ENCODE measurements at regions not wholly inside any gene's neighbourhood (a gene's known extent, or its start where the extent isn't known, plus 50 kb on each side); places are given as distances from the start of the nearest gene placed in this dataset.

DNA sequence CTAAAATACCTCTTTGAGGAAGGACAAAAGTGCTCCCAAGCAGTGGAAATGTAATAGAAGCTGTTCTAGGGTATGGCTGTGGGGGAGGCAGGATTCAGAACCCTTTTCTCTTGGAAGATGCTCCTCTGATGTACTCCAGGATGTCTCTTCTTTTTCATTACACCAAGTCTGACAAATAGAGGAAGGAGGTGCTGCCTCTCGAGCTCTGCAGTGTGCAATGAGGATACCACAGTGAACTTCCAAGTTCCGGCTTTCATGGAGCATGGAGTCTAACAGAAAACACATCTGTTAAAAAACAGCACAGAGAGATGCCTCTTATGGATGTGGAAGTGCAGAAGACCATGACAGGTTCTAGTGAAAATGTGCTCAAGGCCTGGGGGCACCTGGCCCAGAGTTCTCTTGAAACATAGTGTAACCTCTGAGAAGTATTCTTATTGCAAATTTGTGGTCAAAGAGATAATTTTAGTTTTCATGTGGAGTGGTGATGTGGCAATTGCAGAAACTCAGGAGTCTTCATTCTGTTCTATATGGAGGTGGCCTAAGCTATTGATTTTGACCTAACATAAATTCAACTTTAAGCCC lies 362.0 kb upstream of the CITED2 start (continued):
- TF ChIP-seq, protein P1, sequence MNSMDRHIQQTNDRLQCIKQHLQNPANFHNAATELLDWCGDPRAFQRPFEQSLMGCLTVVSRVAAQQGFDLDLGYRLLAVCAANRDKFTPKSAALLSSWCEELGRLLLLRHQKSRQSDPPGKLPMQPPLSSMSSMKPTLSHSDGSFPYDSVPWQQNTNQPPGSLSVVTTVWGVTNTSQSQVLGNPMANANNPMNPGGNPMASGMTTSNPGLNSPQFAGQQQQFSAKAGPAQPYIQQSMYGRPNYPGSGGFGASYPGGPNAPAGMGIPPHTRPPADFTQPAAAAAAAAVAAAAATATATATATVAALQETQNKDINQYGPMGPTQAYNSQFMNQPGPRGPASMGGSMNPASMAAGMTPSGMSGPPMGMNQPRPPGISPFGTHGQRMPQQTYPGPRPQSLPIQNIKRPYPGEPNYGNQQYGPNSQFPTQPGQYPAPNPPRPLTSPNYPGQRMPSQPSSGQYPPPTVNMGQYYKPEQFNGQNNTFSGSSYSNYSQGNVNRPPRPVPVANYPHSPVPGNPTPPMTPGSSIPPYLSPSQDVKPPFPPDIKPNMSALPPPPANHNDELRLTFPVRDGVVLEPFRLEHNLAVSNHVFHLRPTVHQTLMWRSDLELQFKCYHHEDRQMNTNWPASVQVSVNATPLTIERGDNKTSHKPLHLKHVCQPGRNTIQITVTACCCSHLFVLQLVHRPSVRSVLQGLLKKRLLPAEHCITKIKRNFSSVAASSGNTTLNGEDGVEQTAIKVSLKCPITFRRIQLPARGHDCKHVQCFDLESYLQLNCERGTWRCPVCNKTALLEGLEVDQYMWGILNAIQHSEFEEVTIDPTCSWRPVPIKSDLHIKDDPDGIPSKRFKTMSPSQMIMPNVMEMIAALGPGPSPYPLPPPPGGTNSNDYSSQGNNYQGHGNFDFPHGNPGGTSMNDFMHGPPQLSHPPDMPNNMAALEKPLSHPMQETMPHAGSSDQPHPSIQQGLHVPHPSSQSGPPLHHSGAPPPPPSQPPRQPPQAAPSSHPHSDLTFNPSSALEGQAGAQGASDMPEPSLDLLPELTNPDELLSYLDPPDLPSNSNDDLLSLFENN (IDR thresholded peaks at IDR 0.05; ENCODE audit: low read depth in 2 of 2, low read length in 2 of 2): no peak
- TF ChIP-seq, protein P2, sequence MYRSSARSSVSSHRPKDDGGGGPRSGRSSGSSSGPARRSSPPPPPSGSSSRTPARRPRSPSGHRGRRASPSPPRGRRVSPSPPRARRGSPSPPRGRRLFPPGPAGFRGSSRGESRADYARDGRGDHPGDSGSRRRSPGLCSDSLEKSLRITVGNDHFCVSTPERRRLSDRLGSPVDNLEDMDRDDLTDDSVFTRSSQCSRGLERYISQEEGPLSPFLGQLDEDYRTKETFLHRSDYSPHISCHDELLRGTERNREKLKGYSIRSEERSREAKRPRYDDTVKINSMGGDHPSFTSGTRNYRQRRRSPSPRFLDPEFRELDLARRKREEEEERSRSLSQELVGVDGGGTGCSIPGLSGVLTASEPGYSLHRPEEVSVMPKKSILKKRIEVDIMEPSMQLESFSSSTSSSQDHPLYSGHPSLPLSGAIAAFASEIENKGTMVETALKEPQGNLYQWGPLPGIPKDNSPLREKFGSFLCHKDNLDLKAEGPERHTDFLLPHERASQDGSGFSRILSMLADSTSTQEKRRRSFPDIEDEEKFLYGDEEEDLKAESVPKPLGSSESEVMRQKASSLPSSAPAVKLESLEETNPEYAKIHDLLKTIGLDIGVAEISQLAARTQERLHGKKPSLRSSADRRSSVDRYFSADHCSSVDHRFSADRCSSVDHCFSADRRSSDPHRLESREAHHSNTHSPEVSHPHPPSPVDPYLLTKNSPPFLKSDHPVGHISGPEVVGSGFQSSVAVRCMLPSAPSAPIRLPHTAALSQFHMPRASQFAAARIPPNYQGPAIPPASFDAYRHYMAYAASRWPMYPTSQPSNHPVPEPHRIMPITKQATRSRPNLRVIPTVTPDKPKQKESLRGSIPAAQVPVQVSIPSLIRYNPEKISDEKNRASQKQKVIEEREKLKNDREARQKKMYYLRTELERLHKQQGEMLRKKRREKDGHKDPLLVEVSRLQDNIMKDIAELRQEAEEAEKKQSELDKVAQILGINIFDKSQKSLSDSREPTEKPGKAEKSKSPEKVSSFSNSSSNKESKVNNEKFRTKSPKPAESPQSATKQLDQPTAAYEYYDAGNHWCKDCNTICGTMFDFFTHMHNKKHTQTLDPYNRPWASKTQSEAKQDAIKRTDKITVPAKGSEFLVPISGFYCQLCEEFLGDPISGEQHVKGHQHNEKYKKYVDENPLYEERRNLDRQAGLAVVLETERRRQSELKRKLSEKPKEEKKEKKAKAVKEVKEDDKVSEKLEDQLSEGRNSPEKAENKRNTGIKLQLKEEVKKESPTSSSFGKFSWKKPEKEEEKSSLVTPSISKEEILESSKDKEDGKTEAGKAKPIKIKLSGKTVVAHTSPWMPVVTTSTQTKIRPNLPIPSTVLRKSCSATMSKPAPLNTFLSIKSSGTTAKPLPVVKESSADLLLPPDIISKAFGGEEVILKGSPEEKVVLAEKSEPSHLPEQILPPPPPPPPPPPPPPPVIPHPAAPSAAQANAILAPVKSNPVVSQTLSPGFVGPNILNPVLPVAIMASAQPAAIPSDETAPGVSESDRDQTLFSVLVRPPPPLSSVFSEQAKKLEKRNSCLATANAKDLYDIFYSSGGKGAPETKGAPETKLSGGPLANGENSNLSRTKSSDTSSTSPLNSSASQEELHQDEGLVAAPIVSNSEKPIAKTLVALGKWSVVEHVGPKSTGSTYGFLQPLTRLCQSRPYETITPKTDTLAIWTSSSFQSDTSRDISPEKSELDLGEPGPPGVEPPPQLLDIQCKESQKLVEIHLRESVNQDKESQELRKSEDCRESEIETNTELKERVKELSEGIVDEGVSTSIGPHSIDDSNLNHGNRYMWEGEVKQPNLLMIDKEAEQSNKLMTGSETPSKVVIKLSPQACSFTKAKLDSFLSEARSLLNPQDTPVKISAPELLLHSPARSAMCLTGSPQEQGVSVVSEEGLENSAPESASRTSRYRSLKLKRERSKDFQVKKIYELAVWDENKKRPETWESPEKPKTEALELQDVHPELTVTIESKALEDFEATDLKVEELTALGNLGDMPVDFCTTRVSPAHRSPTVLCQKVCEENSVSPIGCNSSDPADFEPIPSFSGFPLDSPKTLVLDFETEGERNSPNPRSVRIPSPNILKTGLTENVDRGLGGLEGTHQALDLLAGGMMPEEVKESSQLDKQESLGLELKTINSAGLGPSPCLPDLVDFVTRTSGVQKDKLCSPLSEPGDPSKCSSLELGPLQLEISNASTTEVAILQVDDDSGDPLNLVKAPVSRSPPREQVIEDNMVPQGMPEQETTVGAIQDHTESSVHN (IDR thresholded peaks at IDR 0.05; ENCODE audit: borderline replicate concordance in 1 of 2, low read depth in 1 of 2): no peak
- TF ChIP-seq NFATC3 (IDR thresholded peaks at IDR 0.05): no peak
- no peak for TF ChIP-seq ZNF778 (CRISPR knock-in tag; IDR thresholded peaks at IDR 0.05)
- TF ChIP-seq, protein P3, sequence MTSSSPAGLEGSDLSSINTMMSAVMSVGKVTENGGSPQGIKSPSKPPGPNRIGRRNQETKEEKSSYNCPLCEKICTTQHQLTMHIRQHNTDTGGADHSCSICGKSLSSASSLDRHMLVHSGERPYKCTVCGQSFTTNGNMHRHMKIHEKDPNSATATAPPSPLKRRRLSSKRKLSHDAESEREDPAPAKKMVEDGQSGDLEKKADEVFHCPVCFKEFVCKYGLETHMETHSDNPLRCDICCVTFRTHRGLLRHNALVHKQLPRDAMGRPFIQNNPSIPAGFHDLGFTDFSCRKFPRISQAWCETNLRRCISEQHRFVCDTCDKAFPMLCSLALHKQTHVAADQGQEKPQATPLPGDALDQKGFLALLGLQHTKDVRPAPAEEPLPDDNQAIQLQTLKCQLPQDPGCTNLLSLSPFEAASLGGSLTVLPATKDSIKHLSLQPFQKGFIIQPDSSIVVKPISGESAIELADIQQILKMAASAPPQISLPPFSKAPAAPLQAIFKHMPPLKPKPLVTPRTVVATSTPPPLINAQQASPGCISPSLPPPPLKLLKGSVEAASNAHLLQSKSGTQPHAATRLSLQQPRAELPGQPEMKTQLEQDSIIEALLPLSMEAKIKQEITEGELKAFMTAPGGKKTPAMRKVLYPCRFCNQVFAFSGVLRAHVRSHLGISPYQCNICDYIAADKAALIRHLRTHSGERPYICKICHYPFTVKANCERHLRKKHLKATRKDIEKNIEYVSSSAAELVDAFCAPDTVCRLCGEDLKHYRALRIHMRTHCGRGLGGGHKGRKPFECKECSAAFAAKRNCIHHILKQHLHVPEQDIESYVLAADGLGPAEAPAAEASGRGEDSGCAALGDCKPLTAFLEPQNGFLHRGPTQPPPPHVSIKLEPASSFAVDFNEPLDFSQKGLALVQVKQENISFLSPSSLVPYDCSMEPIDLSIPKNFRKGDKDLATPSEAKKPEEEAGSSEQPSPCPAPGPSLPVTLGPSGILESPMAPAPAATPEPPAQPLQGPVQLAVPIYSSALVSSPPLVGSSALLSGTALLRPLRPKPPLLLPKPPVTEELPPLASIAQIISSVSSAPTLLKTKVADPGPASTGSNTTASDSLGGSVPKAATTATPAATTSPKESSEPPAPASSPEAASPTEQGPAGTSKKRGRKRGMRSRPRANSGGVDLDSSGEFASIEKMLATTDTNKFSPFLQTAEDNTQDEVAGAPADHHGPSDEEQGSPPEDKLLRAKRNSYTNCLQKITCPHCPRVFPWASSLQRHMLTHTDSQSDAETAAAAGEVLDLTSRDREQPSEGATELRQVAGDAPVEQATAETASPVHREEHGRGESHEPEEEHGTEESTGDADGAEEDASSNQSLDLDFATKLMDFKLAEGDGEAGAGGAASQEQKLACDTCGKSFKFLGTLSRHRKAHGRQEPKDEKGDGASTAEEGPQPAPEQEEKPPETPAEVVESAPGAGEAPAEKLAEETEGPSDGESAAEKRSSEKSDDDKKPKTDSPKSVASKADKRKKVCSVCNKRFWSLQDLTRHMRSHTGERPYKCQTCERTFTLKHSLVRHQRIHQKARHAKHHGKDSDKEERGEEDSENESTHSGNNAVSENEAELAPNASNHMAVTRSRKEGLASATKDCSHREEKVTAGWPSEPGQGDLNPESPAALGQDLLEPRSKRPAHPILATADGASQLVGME (CRISPR knock-in tag; IDR thresholded peaks at IDR 0.05): no peak
- TF ChIP-seq SP2 (IDR thresholded peaks at IDR 0.05; ENCODE audit: extremely low read depth, low read depth, low read length, poor library complexity, severe bottlenecking): no peak
- TF ChIP-seq, protein P4, sequence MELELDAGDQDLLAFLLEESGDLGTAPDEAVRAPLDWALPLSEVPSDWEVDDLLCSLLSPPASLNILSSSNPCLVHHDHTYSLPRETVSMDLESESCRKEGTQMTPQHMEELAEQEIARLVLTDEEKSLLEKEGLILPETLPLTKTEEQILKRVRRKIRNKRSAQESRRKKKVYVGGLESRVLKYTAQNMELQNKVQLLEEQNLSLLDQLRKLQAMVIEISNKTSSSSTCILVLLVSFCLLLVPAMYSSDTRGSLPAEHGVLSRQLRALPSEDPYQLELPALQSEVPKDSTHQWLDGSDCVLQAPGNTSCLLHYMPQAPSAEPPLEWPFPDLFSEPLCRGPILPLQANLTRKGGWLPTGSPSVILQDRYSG (tag; conservative IDR thresholded peaks at IDR 0.05; ENCODE audit: low read depth): no peak
- TF ChIP-seq ZNF431 (CRISPR knock-in tag; IDR thresholded peaks at IDR 0.05): no peak

Measured in K562 (cell line).